Skeletal muscle tissue (tissue), 3 donors: ENCODE measurements at regions not wholly inside any gene's neighbourhood (a gene's known extent, or its start where the extent isn't known, plus 50 kb on each side); places are given as distances from the start of the nearest gene placed in this dataset.
"Not testable (repeated sequence)": the region's sequence is repeated elsewhere in the genome, so short reads cannot be mapped to it uniquely, and the experiment has no call there.

ENCODE experiments used
- H3K27ac ChIP-seq: one replicate; pipeline ENCODE4 v1.7.0; 2013; ENCODE audit warnings: mild to moderate bottlenecking, low read depth, low read length, inconsistent platforms
- H3K27me3 ChIP-seq, 3 donors: one replicate each; pipeline ENCODE4 v1.7.0; 2013; ENCODE audit warnings: low read length in 3 of 3; ENCODE audit not compliant: control insufficient read depth in 3 of 3, insufficient read depth in 3 of 3
- H3K36me3 ChIP-seq, 3 donors: one replicate each; pipeline ENCODE4 v1.7.0; 2013; ENCODE audit warnings: low read length in 3 of 3; ENCODE audit not compliant: control insufficient read depth in 3 of 3, insufficient read depth in 3 of 3
- H3K4me1 ChIP-seq, 3 donors: one replicate each; pipeline ENCODE4 v1.7.0; 2013; ENCODE audit warnings: low read length in 3 of 3, mild to moderate bottlenecking in 3 of 3; ENCODE audit not compliant: control insufficient read depth in 3 of 3, insufficient read depth in 3 of 3
- H3K4me3 ChIP-seq, 3 donors: one replicate each; pipeline ENCODE4 v1.7.0; 2013; ENCODE audit warnings: low read length in 3 of 3
- H3K9ac ChIP-seq, 3 donors: one replicate each; pipeline ENCODE4 v1.7.0; 2013; ENCODE audit warnings: low read length in 3 of 3, mild to moderate bottlenecking in 3 of 3, moderate library complexity in 2 of 3, low read depth in 1 of 3
- H3K9me3 ChIP-seq, 3 donors: one replicate each; pipeline ENCODE4 v1.7.0; 2013; ENCODE audit warnings: low read length in 3 of 3; ENCODE audit not compliant: control insufficient read depth in 3 of 3
- donor health status: Osteomylitis.

GRCh38 chr14:65847931-65848330 is 435.4 kb downstream of the FUT8 start:
- H3K9ac ChIP-seq, H3K4me3 ChIP-seq, H3K9me3 ChIP-seq, H3K27ac ChIP-seq, H3K27me3 ChIP-seq, H3K4me1 ChIP-seq, H3K36me3 ChIP-seq: not testable (repeated sequence)

- Histone ChIP-seq H3K9ac (no peak overlapping the region), H3K4me1 (no peaks in the 10 kb centered on the region), H3K27me3 (no peaks in the 10 kb centered on the region), H3K36me3 (no peaks in the 10 kb centered on the region), H3K4me3 (no peak overlapping the region), H3K9me3 (no peaks in the 10 kb centered on the region), H3K27ac (no peak overlapping the region)
Measured at GRCh38 chr14:65849091-65849490, 436.6 kb downstream of the FUT8 start.

- no peaks in the 10 kb centered on the region for H3K4me1 ChIP-seq
- H3K9ac ChIP-seq, result no peak overlapping the region
- H3K36me3 ChIP-seq, result no peaks in the 10 kb centered on the region
- H3K27ac ChIP-seq, result no peak overlapping the region
- H3K27me3 ChIP-seq, result no peaks in the 10 kb centered on the region
- no peak overlapping the region for H3K4me3 ChIP-seq
- no peaks in the 10 kb centered on the region for H3K9me3 ChIP-seq
Measured at GRCh38 chr14:65849558-65849957, 437.0 kb downstream of the FUT8 start.

GRCh38 chr14:65850429-65851135 is 438.1 kb downstream of the FUT8 start:
- no peak overlapping the region for H3K4me3 ChIP-seq
- no peaks in the 10 kb centered on the region for H3K27me3 ChIP-seq
- H3K36me3 ChIP-seq, result no peaks in the 10 kb centered on the region
- no peaks in the 10 kb centered on the region for H3K9me3 ChIP-seq
- H3K9ac ChIP-seq, result no peak overlapping the region
- H3K4me1 ChIP-seq, result no peaks in the 10 kb centered on the region
- no peak overlapping the region for H3K27ac ChIP-seq

GRCh38 chr14:65852689-65853088 is 440.2 kb downstream of the FUT8 start:
- no peak overlapping the region for H3K27ac ChIP-seq
- no peaks in the 10 kb centered on the region for H3K9me3 ChIP-seq
- no peaks in the 10 kb centered on the region for H3K36me3 ChIP-seq
- no peaks in the 10 kb centered on the region for H3K27me3 ChIP-seq
- no peak overlapping the region for H3K4me3 ChIP-seq
- no peaks in the 10 kb centered on the region for H3K4me1 ChIP-seq
- H3K9ac ChIP-seq, result no peak overlapping the region

GRCh38 chr14:65853407-65853955 is 441.0 kb downstream of the FUT8 start:
- no peaks in the 10 kb centered on the region for H3K4me1 ChIP-seq
- H3K27ac ChIP-seq, result no peak overlapping the region
- no peaks in the 10 kb centered on the region for H3K36me3 ChIP-seq
- no peak overlapping the region for H3K4me3 ChIP-seq
- H3K9me3 ChIP-seq, result no peaks in the 10 kb centered on the region
- no peaks in the 10 kb centered on the region for H3K27me3 ChIP-seq
- no peak overlapping the region for H3K9ac ChIP-seq

GRCh38 chr14:65854215-65854614 is 441.7 kb downstream of the FUT8 start:
- H3K4me1 ChIP-seq, result no peaks in the 10 kb centered on the region
- H3K4me3 ChIP-seq, result no peak overlapping the region
- no peak overlapping the region for H3K27ac ChIP-seq
- no peaks in the 10 kb centered on the region for H3K36me3 ChIP-seq
- H3K27me3 ChIP-seq, result no peaks in the 10 kb centered on the region
- no peaks in the 10 kb centered on the region for H3K9me3 ChIP-seq
- no peak overlapping the region for H3K9ac ChIP-seq

- no peak overlapping the region for H3K4me3 ChIP-seq
- H3K36me3 ChIP-seq, result no peaks in the 10 kb centered on the region
- no peaks in the 10 kb centered on the region for H3K9me3 ChIP-seq
- no peak overlapping the region for H3K9ac ChIP-seq
- H3K4me1 ChIP-seq, result no peaks in the 10 kb centered on the region
- no peak overlapping the region for H3K27ac ChIP-seq
- no peaks in the 10 kb centered on the region for H3K27me3 ChIP-seq
Measured at GRCh38 chr14:65860956-65861611, 448.6 kb downstream of the FUT8 start.

- H3K36me3 ChIP-seq, result no peaks in the 10 kb centered on the region
- no peak overlapping the region for H3K27ac ChIP-seq
- no peaks in the 10 kb centered on the region for H3K9me3 ChIP-seq
- no peaks in the 10 kb centered on the region for H3K27me3 ChIP-seq
- no peak overlapping the region for H3K9ac ChIP-seq
- H3K4me1 ChIP-seq, result no peaks in the 10 kb centered on the region
- no peak overlapping the region for H3K4me3 ChIP-seq
Measured at GRCh38 chr14:65864549-65864948, 452.0 kb downstream of the FUT8 start.

- no peak overlapping the region for H3K27ac ChIP-seq
- H3K27me3 ChIP-seq, result no peaks in the 10 kb centered on the region
- H3K4me3 ChIP-seq, result no peak overlapping the region
- no peaks in the 10 kb centered on the region for H3K9me3 ChIP-seq
- no peaks in the 10 kb centered on the region for H3K4me1 ChIP-seq
- H3K9ac ChIP-seq, result no peak overlapping the region
- H3K36me3 ChIP-seq, result no peaks in the 10 kb centered on the region
Measured at GRCh38 chr14:65864984-65865383, 452.5 kb downstream of the FUT8 start.
